Hindlimb muscle (tissue), 1 donor: ENCODE measurements at regions not wholly inside any gene's neighbourhood (a gene's known extent, or its start where the extent isn't known, plus 50 kb on each side); places are given as distances from the start of the nearest gene placed in this dataset.
A peak's percentile ranks its signal among the peaks of the same experiment; 100 is the strongest.

Experiments used
- DNase-seq: peaks from one replicate; pipeline ENCODE4 v3.0.0-alpha.2; 2013

- no peak for DNase-seq
These were observed 173.3 kb upstream of the GAS1 start for GRCh38 chr9:87120610-87121009.

- DNase-seq, result no peak
These were observed 175.8 kb upstream of the GAS1 start for GRCh38 chr9:87122947-87123685.

- no peak for DNase-seq
These were observed 176.5 kb upstream of the GAS1 start for GRCh38 chr9:87123830-87124229.

- DNase-seq, result no peak
These were observed 178.5 kb upstream of the GAS1 start for GRCh38 chr9:87125819-87126218.

- no peak for DNase-seq
These were observed 180.2 kb upstream of the GAS1 start for GRCh38 chr9:87127543-87127942.

GRCh38 chr9:87127978-87128614 is 180.8 kb upstream of the GAS1 start:
- DNase-seq, result no peak

- DNase-seq, result no peak
These were observed 181.7 kb upstream of the GAS1 start for GRCh38 chr9:87128844-87129493.

- no peak for DNase-seq
These were observed 187.8 kb upstream of the GAS1 start for GRCh38 chr9:87135074-87135473.

GRCh38 chr9:87137718-87138117 is 190.4 kb upstream of the GAS1 start:
- DNase-seq, result no peak

- no peak for DNase-seq
These were observed 191.1 kb upstream of the GAS1 start for GRCh38 chr9:87138128-87139040.

GRCh38 chr9:87139099-87139730 is 191.9 kb upstream of the GAS1 start:
- DNase-seq, result peak; percentile 80

GRCh38 chr9:87140142-87140541 is 192.8 kb upstream of the GAS1 start:
- DNase-seq, result no peak

GRCh38 chr9:87140605-87141109 is 193.4 kb upstream of the GAS1 start:
- no peak for DNase-seq

GRCh38 chr9:87141124-87141523 is 193.8 kb upstream of the GAS1 start:
- DNase-seq, result no peak

- no peak for DNase-seq
These were observed 199.6 kb upstream of the GAS1 start for GRCh38 chr9:87146933-87147332.

- DNase-seq, result peak; percentile 43
These were observed 200.5 kb upstream of the GAS1 start for GRCh38 chr9:87147839-87148238.

GRCh38 chr9:87148331-87149104 is 201.2 kb upstream of the GAS1 start:
- DNase-seq, result peak; percentile 96

GRCh38 chr9:87149799-87150198 is 202.5 kb upstream of the GAS1 start:
- DNase-seq, result no peak

- no peak for DNase-seq
These were observed 204.9 kb upstream of the GAS1 start for GRCh38 chr9:87152256-87152655.

- DNase-seq, result no peak
These were observed 208.9 kb upstream of the GAS1 start for GRCh38 chr9:87156247-87156646.

GRCh38 chr9:87157366-87158031 is 210.2 kb upstream of the GAS1 start:
- peak; percentile 34 for DNase-seq
